VCaP (cell line): ENCODE measurements at regions not wholly inside any gene's neighbourhood (a gene's known extent, or its start where the extent isn't known, plus 50 kb on each side); places are given as distances from the start of the nearest gene placed in this dataset.
"Not testable (repeated sequence)": the region's sequence is repeated elsewhere in the genome, so short reads cannot be mapped to it uniquely, and the experiment has no call there.

Source experiments
- H3K27ac ChIP-seq: fragments of 450-650 bp; 2 replicates; pipeline ENCODE4 v1.5.1; 2017
- TF ChIP-seq, protein P1 (sequence below): fragments of 450-650 bp; conservative IDR thresholded peaks from 2 replicates; pipeline ENCODE4 v1.5.1; 2017; ENCODE audit warnings: mild to moderate bottlenecking, moderate library complexity

DNA sequence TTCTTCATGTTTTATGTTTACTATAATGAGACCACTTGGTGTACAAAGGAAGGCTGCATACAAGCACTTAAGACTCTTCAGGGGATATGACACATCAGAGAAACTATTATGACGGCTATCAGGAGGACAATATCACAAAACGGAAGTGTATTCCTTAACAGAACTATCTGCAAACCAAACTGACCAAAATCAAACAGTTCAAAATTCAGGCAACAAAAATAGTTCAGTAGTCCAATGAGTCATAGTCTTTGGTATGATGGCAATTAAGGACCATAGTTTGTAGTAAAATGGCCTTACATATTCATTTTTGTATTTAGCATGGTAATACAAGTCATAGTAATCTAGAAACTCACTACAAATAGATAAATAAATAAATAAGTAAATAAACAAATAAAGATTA, 1638.7 kb upstream of the SEL1L start:
- TF ChIP-seq, protein P1, sequence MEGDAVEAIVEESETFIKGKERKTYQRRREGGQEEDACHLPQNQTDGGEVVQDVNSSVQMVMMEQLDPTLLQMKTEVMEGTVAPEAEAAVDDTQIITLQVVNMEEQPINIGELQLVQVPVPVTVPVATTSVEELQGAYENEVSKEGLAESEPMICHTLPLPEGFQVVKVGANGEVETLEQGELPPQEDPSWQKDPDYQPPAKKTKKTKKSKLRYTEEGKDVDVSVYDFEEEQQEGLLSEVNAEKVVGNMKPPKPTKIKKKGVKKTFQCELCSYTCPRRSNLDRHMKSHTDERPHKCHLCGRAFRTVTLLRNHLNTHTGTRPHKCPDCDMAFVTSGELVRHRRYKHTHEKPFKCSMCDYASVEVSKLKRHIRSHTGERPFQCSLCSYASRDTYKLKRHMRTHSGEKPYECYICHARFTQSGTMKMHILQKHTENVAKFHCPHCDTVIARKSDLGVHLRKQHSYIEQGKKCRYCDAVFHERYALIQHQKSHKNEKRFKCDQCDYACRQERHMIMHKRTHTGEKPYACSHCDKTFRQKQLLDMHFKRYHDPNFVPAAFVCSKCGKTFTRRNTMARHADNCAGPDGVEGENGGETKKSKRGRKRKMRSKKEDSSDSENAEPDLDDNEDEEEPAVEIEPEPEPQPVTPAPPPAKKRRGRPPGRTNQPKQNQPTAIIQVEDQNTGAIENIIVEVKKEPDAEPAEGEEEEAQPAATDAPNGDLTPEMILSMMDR, result no peak
- no peak overlapping the region for H3K27ac ChIP-seq

DNA sequence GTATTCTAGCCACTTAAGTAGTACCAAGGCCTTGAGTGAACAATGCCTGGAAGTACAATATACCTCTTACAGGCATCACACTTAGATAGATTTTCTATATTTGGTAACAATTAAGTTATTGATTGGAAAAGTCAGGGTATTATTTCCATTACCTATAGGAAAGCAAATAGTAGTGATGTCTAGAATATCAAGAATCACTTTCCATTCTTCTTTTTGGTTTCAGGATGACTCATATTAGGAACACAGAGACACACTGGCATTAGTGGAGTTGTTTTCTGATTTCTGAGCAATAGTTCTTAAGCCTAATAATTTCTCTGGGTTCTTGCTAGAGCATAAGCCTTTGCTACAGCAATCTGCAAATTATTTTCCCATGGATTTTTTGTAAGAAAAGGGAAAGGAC, 1640.0 kb upstream of the SEL1L start:
- no peak overlapping the region for H3K27ac ChIP-seq
- TF ChIP-seq, protein P1, result no peak

DNA sequence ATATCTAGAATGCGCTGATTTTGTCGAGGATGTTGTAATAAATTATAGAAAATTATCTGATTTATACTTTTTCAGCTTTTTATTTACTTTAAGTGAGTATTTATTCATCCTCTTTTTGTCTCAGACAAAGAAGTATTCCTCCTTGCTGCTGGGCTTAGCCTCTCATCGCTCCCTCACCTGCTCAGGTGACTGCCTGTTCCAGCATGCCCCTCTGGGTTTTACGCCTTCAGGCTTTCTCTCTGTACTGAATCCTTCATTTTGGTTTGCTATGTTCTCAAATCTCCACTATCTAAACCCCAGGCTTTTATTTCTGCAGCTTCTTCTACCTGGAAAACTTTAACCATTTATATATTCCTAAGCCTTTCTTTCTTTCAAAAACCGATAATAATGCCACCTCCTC, 1650.9 kb upstream of the SEL1L start:
- TF ChIP-seq, protein P1, result no peak
- H3K27ac ChIP-seq, result no peak overlapping the region

DNA sequence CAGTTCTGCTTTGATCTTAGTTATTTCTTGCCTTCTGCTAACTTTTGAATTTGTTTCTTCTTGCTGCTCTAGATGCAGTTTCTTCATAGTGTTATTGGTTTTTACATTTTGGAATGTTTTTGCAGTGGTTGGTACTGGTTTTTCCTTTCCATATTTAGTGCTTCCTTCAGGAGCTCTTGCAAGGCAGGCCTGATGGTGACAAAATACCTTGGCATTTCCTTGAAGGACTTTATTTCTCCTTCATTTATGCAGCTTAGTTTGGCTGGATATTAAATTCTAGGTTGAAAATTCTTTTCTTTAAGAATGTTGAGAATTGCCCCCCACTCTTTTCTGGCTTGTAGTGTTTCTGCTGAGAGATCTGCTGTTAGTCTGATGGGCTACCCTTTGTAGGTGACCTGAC, 1654.7 kb upstream of the SEL1L start:
- H3K27ac ChIP-seq, result not testable (repeated sequence)

DNA sequence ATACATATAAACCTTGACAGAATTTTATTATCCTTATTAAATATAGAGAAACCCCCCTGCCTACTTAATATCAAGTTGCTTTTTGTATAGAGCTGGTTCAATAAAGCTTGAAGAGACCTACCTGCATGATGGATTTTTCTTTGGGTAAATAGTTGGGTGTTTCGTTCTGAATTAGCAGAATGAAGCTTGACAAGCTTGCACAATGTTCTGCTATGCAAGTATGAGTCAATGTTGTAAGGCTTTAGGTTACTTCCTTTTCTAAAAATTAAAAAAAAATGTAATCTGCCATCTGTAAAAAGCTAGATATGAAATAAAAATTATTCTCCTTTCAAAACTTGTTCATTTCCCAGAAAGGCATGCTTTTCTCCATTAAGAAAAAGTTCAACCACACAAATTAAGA, 1662.6 kb upstream of the SEL1L start:
- no peak overlapping the region for H3K27ac ChIP-seq
- TF ChIP-seq, protein P1, result no peak

DNA sequence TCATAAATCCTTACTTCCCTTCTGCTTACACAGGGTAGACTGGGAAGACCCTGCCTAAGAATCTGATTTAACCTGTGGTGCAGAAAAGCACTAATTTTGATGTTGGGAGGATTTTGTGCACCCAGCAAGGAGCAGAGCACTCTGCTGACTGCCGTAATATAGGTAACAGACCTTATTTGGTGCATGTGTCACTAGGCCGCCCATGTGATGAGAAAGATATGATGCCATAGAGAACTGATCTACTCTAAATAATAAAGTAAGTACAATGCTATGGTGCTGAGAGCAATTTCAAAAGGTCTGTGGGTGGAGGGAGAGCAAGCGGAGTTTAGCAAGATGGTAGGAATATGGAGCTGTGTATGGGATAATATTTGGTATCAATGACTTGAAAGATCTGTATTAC, 1663.6 kb upstream of the SEL1L start:
- TF ChIP-seq, protein P1, result no peak
- H3K27ac ChIP-seq, result no peak overlapping the region

DNA sequence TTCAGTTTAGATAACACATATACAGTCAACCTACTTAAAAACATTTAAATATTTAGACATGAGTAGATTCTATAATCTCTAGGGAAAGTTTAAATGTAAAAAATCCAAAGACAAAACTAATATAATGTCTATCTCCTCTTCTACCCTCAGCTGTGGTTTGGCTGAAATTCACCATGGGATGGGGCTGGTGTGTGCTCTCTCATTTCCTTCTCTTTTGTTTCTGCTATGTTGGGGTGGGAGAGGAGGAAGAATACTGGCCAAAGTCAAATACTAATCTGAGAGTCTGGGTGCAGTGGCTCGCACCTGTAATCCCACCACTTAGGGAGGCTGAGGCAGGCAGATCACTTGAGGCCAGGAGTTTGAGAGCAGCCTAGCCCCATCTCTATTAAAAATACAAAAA, 1673.9 kb upstream of the SEL1L start:
- H3K27ac ChIP-seq, result no peak overlapping the region
- TF ChIP-seq, protein P1, result no peak

DNA sequence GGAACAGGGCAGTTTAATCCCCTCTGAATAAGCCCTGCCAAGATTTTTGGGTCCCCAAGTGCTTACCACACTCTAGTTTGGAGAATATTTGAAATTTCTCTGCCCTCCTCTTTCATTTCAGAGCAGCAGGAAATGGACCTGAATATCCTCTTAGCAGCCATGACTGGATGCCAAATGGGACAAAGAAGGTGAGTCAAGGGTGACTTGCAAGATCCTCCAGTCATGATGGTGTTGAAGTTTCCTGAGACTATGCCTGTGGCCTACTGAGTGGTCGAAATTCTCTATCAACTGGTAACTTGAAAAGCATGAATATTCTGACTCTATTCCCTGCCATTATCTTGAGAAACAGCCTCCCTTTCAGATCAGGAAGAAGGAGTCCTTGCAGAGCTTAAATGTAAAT, 1674.7 kb upstream of the SEL1L start:
- TF ChIP-seq, protein P1, result no peak

More for the DNA sequence above, 1674.7 kb upstream of the SEL1L start:
- no peak overlapping the region for H3K27ac ChIP-seq
